Parathyroid adenoma (tissue), 2 donors: ENCODE measurements at regions not wholly inside any gene's neighbourhood (a gene's known extent, or its start where the extent isn't known, plus 50 kb on each side); places are given as distances from the start of the nearest gene placed in this dataset.

Experiments used
- H2AFZ ChIP-seq: fragments of 300-600 bp; sonication (generic); one replicate; pipeline ENCODE4 v1.7.0; 2017; ENCODE audit warnings: antibody characterized with exemption, mild to moderate bottlenecking
- H3K27ac ChIP-seq: fragments of 300-600 bp; sonication (generic); one replicate; pipeline ENCODE4 v1.7.0; 2017
- H3K27me3 ChIP-seq: fragments of 300-600 bp; sonication (generic); one replicate; pipeline ENCODE4 v1.7.0; 2017; ENCODE audit warnings: low read length; ENCODE audit not compliant: control insufficient read depth, insufficient read depth
- H3K36me3 ChIP-seq: fragments of 300-600 bp; sonication (generic); one replicate; pipeline ENCODE4 v1.7.0; 2017; ENCODE audit warnings: low read length; ENCODE audit not compliant: control insufficient read depth, insufficient read depth
- H3K4me1 ChIP-seq: fragments of 300-600 bp; sonication (generic); one replicate; pipeline ENCODE4 v1.7.0; 2017; ENCODE audit warnings: control low read depth
- H3K4me2 ChIP-seq: fragments of 300-600 bp; sonication (generic); one replicate; pipeline ENCODE4 v1.7.0; 2017; ENCODE audit warnings: low read length
- H3K4me3 ChIP-seq: fragments of 300-600 bp; sonication (generic); one replicate; pipeline ENCODE4 v1.7.0; 2017; ENCODE audit warnings: low read depth, low read length
- H3K79me2 ChIP-seq: fragments of 300-600 bp; sonication (generic); one replicate; pipeline ENCODE4 v1.7.0; 2017; ENCODE audit warnings: control low read depth
- H3K9ac ChIP-seq: fragments of 300-600 bp; sonication (generic); one replicate; pipeline ENCODE4 v1.7.0; 2017; ENCODE audit warnings: mild to moderate bottlenecking
- H3K9me3 ChIP-seq: fragments of 300-600 bp; sonication (generic); one replicate; pipeline ENCODE4 v1.7.0; 2017; ENCODE audit warnings: low read length; ENCODE audit not compliant: control insufficient read depth
- TF ChIP-seq, protein P1 (sequence below): fragments of 300-600 bp; sonication (generic); IDR thresholded peaks from one replicate; pipeline ENCODE4 v1.7.0; 2017; ENCODE audit warnings: antibody characterized with exemption, mild to moderate bottlenecking
- donor health status: primary hyperparathyroidism.

DNA sequence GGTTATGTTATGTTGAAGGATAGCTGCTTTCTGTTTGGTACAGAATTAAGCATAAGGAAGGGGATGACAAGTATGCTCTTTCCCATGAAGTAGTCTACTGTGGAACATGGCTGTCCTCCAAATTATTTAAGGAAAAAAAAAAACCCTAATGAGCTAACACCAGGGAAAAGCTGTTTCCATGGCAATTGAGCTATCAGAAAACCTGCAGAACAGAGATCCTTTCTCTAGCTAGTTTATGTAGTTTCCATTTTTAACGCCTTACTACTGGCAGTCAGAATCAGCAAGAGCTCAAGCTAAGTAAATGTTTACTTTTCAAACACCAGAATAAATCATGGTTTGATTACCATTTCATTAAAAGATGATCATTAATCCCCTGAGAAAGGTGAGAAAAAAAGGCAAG, 287.4 kb upstream of the TARS1 start:
- TF ChIP-seq, protein P1, sequence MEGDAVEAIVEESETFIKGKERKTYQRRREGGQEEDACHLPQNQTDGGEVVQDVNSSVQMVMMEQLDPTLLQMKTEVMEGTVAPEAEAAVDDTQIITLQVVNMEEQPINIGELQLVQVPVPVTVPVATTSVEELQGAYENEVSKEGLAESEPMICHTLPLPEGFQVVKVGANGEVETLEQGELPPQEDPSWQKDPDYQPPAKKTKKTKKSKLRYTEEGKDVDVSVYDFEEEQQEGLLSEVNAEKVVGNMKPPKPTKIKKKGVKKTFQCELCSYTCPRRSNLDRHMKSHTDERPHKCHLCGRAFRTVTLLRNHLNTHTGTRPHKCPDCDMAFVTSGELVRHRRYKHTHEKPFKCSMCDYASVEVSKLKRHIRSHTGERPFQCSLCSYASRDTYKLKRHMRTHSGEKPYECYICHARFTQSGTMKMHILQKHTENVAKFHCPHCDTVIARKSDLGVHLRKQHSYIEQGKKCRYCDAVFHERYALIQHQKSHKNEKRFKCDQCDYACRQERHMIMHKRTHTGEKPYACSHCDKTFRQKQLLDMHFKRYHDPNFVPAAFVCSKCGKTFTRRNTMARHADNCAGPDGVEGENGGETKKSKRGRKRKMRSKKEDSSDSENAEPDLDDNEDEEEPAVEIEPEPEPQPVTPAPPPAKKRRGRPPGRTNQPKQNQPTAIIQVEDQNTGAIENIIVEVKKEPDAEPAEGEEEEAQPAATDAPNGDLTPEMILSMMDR: no peak
- no peak overlapping the region for H2AFZ ChIP-seq

DNA sequence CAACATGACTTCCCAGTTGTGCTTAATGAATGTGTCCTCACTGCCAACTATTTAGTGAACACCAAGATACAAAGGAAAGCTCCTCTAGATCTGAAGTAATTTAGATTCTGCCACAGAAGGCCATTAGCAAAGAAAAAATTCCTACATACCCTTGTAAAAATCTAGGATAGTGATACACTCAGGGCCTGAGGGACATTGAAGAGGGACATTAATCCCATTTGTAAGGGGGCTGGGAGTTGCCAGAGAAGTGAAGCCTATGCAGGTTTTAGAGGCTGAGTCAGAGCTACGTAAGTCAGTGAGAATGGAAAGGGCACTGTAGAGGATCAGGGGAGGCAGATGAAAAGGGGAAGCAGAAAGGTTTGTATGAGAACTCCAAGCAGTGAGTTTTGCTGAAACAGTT, 286.9 kb upstream of the TARS1 start:
- no peaks in the 10 kb centered on the region for H3K36me3 ChIP-seq
- H2AFZ ChIP-seq: no peak overlapping the region
- no peak overlapping the region for H3K9ac ChIP-seq
- TF ChIP-seq, protein P1: no peak
- H3K27me3 ChIP-seq: no peaks in the 10 kb centered on the region
- no peaks in the 10 kb centered on the region for H3K9me3 ChIP-seq
- no peaks in the 10 kb centered on the region for H3K4me1 ChIP-seq
- H3K4me3 ChIP-seq: no peak overlapping the region
- H3K27ac ChIP-seq: no peak overlapping the region
- H3K4me2 ChIP-seq: no peak overlapping the region
- H3K79me2 ChIP-seq: no peaks in the 10 kb centered on the region

More for the DNA sequence above, 287.4 kb upstream of the TARS1 start:
- Histone ChIP-seq H3K27me3 (no peaks in the 10 kb centered on the region), H3K4me3 (no peak overlapping the region), H3K9ac (no peak overlapping the region), H3K4me1 (no peaks in the 10 kb centered on the region), H3K79me2 (no peaks in the 10 kb centered on the region), H3K4me2 (no peak overlapping the region), H3K36me3 (no peaks in the 10 kb centered on the region), H3K9me3 (no peaks in the 10 kb centered on the region), H3K27ac (no peak overlapping the region)

DNA sequence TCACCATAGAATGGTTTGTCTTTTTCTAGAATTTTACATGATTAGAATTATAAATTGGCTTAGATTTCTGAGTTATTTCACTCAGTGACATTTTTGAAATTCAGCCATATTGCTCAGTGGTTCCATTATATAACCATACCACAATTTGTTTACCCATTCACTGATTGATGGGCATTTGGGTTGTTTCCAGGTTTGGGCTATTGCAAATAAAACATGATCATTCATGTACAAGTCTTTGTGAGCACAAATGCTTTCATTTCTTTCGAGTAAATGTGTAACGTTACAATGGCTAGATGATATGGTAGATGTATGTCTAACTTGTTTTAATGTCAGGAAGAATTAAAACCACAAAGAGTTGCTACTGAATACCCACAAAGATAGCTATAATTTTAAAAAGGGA, 279.9 kb upstream of the TARS1 start:
- H3K27me3 ChIP-seq: no peaks in the 10 kb centered on the region
- H3K9me3 ChIP-seq: no peaks in the 10 kb centered on the region
- H3K4me1 ChIP-seq: no peaks in the 10 kb centered on the region
- H3K4me3 ChIP-seq: no peak overlapping the region
- H3K36me3 ChIP-seq: no peaks in the 10 kb centered on the region
- TF ChIP-seq, protein P1: no peak
- no peak overlapping the region for H3K9ac ChIP-seq
- no peak overlapping the region for H3K27ac ChIP-seq
- no peak overlapping the region for H3K4me2 ChIP-seq
- H3K79me2 ChIP-seq: no peaks in the 10 kb centered on the region
- no peak overlapping the region for H2AFZ ChIP-seq

DNA sequence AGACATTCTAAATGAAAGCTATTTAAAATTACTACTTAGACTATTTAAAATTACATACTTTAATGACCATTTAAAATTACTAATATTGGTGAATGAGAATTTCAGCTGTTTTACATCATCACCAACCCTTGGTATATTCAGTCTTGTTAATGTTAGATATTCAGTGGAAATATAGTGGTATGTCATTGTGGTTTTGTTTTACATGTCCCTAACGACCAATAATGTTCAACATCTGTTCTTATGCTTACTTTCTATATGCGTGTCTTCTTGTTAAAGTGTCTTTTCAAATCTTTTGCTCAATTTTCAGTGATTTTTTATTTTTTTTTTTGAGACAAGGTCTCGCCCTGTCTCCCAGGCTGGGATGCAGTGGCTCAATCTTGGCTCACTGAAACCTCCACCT, 279.3 kb upstream of the TARS1 start:
- no peak overlapping the region for H3K4me3 ChIP-seq
- H3K27ac ChIP-seq: no peak overlapping the region
- no peaks in the 10 kb centered on the region for H3K4me1 ChIP-seq
- no peaks in the 10 kb centered on the region for H3K36me3 ChIP-seq
- H3K79me2 ChIP-seq: no peaks in the 10 kb centered on the region
- no peaks in the 10 kb centered on the region for H3K27me3 ChIP-seq
- no peak overlapping the region for H3K9ac ChIP-seq
- no peak overlapping the region for H2AFZ ChIP-seq
- TF ChIP-seq, protein P1: no peak
- no peak overlapping the region for H3K4me2 ChIP-seq
- no peaks in the 10 kb centered on the region for H3K9me3 ChIP-seq

DNA sequence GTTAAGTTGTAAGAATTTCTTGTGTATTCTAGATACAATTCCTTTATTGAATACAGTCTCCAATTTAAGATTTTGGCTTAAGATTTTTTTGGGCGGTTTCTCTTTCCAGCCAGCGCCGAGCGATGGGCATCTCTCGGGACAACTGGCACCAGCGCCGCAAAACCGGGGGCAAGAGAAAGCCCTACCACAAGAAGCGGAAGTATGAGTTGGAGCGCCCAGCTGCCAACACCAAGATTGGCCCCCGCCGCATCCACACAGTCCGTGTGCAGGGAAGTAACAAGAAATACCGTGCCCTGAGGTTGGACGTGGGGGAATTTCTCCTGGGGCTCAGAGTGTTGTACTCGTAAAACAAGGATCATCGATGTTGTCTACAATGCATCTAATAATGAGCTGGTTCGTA, 278.7 kb upstream of the TARS1 start:
- H3K4me3 ChIP-seq: no peak overlapping the region
- no peaks in the 10 kb centered on the region for H3K36me3 ChIP-seq
- H3K27ac ChIP-seq: no peak overlapping the region

More for the DNA sequence above, 278.7 kb upstream of the TARS1 start:
- TF ChIP-seq, protein P1: no peak
- Histone ChIP-seq H3K9ac (no peak overlapping the region), H3K4me1 (no peaks in the 10 kb centered on the region), H3K27me3 (no peaks in the 10 kb centered on the region), H2AFZ (no peak overlapping the region), H3K4me2 (no peak overlapping the region), H3K79me2 (no peaks in the 10 kb centered on the region), H3K9me3 (no peaks in the 10 kb centered on the region)
